ENCODE measurements at regions not wholly inside any gene's neighbourhood (a gene's known extent, or its start where the extent isn't known, plus 50 kb on each side); places are given as distances from the start of the nearest gene placed in this dataset.

- DNase-seq, result no peak
Measured at GRCh38 chr22:47449508-47450270, 687.2 kb downstream of the TBC1D22A start.

- no peak for DNase-seq
Measured at GRCh38 chr22:47448231-47449223, 686.1 kb downstream of the TBC1D22A start.

- DNase-seq, result no peak
Measured at GRCh38 chr22:47446821-47447810, 684.7 kb downstream of the TBC1D22A start.

- DNase-seq, result no peak
Measured at GRCh38 chr22:47446331-47446730, 683.9 kb downstream of the TBC1D22A start.

- DNase-seq, result no peak
Measured at GRCh38 chr22:47445716-47446290, 683.4 kb downstream of the TBC1D22A start.

GRCh38 chr22:47445212-47445611, 682.8 kb downstream of the TBC1D22A start:
- no peak for DNase-seq

- no peak for DNase-seq
Measured at GRCh38 chr22:47444746-47445065, 682.3 kb downstream of the TBC1D22A start.

- no peak for DNase-seq
Measured at GRCh38 chr22:47443836-47444745, 681.6 kb downstream of the TBC1D22A start.

GRCh38 chr22:47442821-47443220, 680.4 kb downstream of the TBC1D22A start:
- no peak for DNase-seq

GRCh38 chr22:47439643-47440265, 677.3 kb downstream of the TBC1D22A start:
- no peak for DNase-seq

- no peak for DNase-seq
Measured at GRCh38 chr22:47437636-47438035, 675.2 kb downstream of the TBC1D22A start.

GRCh38 chr22:47437110-47437509, 674.7 kb downstream of the TBC1D22A start:
- DNase-seq, result no peak

- DNase-seq, result no peak
Measured at GRCh38 chr22:47435826-47436225, 673.4 kb downstream of the TBC1D22A start.

- DNase-seq, result no peak
Measured at GRCh38 chr22:47435204-47435487, 672.7 kb downstream of the TBC1D22A start.

- DNase-seq, result no peak
Measured at GRCh38 chr22:47434336-47435203, 672.1 kb downstream of the TBC1D22A start.

- DNase-seq, result no peak
Measured at GRCh38 chr22:47433627-47434026, 671.2 kb downstream of the TBC1D22A start.

GRCh38 chr22:47432683-47433082, 670.2 kb downstream of the TBC1D22A start:
- DNase-seq, result no peak

GRCh38 chr22:47423861-47424820, 661.7 kb downstream of the TBC1D22A start:
- DNase-seq, result no peak
